K562 (cell line): ENCODE measurements at regions not wholly inside any gene's neighbourhood (a gene's known extent, or its start where the extent isn't known, plus 50 kb on each side); places are given as distances from the start of the nearest gene placed in this dataset.

Source experiments
- CTCF ChIP-seq, 3 experiments: IDR thresholded peaks in 2 of 3; conservative IDR thresholded peaks in 1 of 3; 2 replicates each; pipeline ENCODE4 v1.5.1; 2011 to 2012; ENCODE audit warnings: low read length in 3 of 3, mild to moderate bottlenecking in 3 of 3, control low read depth in 2 of 3, improper control_type of control experiment in 1 of 3, inconsistent platforms in 1 of 3, low read depth in 1 of 3, mixed read lengths in 1 of 3, moderate library complexity in 1 of 3; ENCODE audit not compliant: insufficient read depth in 2 of 3
- FOXA1 ChIP-seq: fragments of 450-650 bp; IDR thresholded peaks from 2 replicates; pipeline ENCODE4 v1.6.1; 2016; ENCODE audit warnings: mild to moderate bottlenecking, borderline replicate concordance
- NONO ChIP-seq, 2 experiments: fragments of 200-400 bp in 1 of 2; fragments of 450-650 bp in 1 of 2; formaldehyde crosslinking in 1 of 2; IDR thresholded peaks; 2 replicates each; pipeline ENCODE4 v1.6.1; 2017; ENCODE audit warnings: low read depth in 2 of 2, mild to moderate bottlenecking in 2 of 2, moderate library complexity in 2 of 2, low read length in 1 of 2
- PRDM10 ChIP-seq: fragments of 450-650 bp; IDR thresholded peaks from 2 replicates; pipeline ENCODE4 v1.6.1; 2018; ENCODE audit not compliant: partially characterized antibody
- SMAD3 ChIP-seq: fragments of 450-650 bp; formaldehyde crosslinking; conservative IDR thresholded peaks from 2 replicates; pipeline ENCODE4 v1.4.0; 2020; ENCODE audit warnings: mild to moderate bottlenecking

- TF ChIP-seq CTCF (IDR thresholded peaks at IDR 0.05 in 2 of 3, conservative IDR thresholded peaks at IDR 0.05 in 1 of 3; ENCODE audit: insufficient read depth in 2 of 3, low read depth in 1 of 3, low read length in 3 of 3), result no peak
- TF ChIP-seq SMAD3, result no peak
- TF ChIP-seq FOXA1, result no peak
- no peak for TF ChIP-seq PRDM10
- no peak for TF ChIP-seq NONO (IDR thresholded peaks at IDR 0.05; ENCODE audit: low read depth in 2 of 2, low read length in 1 of 2)
Observed at GRCh38 chr9:89260525-89260924, 50.5 kb upstream of the CKS2 start.
